DMS114 treated with DMSO at 0.1 percent for 48 hours (cell line): ENCODE measurements at regions not wholly inside any gene's neighbourhood (a gene's known extent, or its start where the extent isn't known, plus 50 kb on each side); places are given as distances from the start of the nearest gene placed in this dataset.

ENCODE experiments used
- DNase-seq: peaks from one replicate; lab custom pipeline; 2025; ENCODE audit not compliant: unreplicated experiment; lab: John Stamatoyannopoulos, UW

- DNase-seq = no peak
These were observed 93.1 kb downstream of the FAT3 start for GRCh38 chr11:92317721-92318120.

GRCh38 chr11:92322225-92322624 lies 97.6 kb downstream of the FAT3 start:
- no peak for DNase-seq

GRCh38 chr11:92324890-92325289 lies 100.3 kb downstream of the FAT3 start:
- DNase-seq = no peak

GRCh38 chr11:92325416-92325815 lies 100.8 kb downstream of the FAT3 start:
- no peak for DNase-seq

- DNase-seq = no peak
These were observed 104.5 kb downstream of the FAT3 start for GRCh38 chr11:92329137-92329536.

- no peak for DNase-seq
These were observed 105.0 kb downstream of the FAT3 start for GRCh38 chr11:92329646-92330045.

- no peak for DNase-seq
These were observed 105.5 kb downstream of the FAT3 start for GRCh38 chr11:92330114-92330513.

GRCh38 chr11:92332986-92333385 lies 108.4 kb downstream of the FAT3 start:
- DNase-seq = no peak

- no peak for DNase-seq
These were observed 116.2 kb downstream of the FAT3 start for GRCh38 chr11:92340839-92341238.

- no peak for DNase-seq
These were observed 117.6 kb downstream of the FAT3 start for GRCh38 chr11:92342034-92342720.

- no peak for DNase-seq
These were observed 118.3 kb downstream of the FAT3 start for GRCh38 chr11:92342886-92343285.

- no peak for DNase-seq
These were observed 121.6 kb downstream of the FAT3 start for GRCh38 chr11:92346220-92346619.

- no peak for DNase-seq
These were observed 122.8 kb downstream of the FAT3 start for GRCh38 chr11:92347454-92347853.

- no peak for DNase-seq
These were observed 125.0 kb downstream of the FAT3 start for GRCh38 chr11:92349486-92350156.

- no peak for DNase-seq
These were observed 132.7 kb downstream of the FAT3 start for GRCh38 chr11:92357344-92357743.

GRCh38 chr11:92357841-92358240 lies 133.2 kb downstream of the FAT3 start:
- no peak for DNase-seq

GRCh38 chr11:92361551-92361950 lies 136.9 kb downstream of the FAT3 start:
- DNase-seq = no peak

- DNase-seq = no peak
These were observed 138.4 kb downstream of the FAT3 start for GRCh38 chr11:92362989-92363388.

- no peak for DNase-seq
These were observed 139.6 kb downstream of the FAT3 start for GRCh38 chr11:92364177-92364576.

- no peak for DNase-seq
These were observed 151.6 kb downstream of the FAT3 start for GRCh38 chr11:92376146-92376599.

GRCh38 chr11:92376680-92377079 lies 152.1 kb downstream of the FAT3 start:
- DNase-seq = no peak

GRCh38 chr11:92380882-92381281 lies 156.3 kb downstream of the FAT3 start:
- no peak for DNase-seq

GRCh38 chr11:92382311-92382710 lies 157.7 kb downstream of the FAT3 start:
- no peak for DNase-seq
